Adrenal gland (tissue), 9 donors: ENCODE measurements at regions not wholly inside any gene's neighbourhood (a gene's known extent, or its start where the extent isn't known, plus 50 kb on each side); places are given as distances from the start of the nearest gene placed in this dataset.
"Not testable (repeated sequence)": the region's sequence is repeated elsewhere in the genome, so short reads cannot be mapped to it uniquely, and the experiment has no call there.

Source experiments
- DNase-seq, 7 donors: peaks; one replicate each; pipeline ENCODE4 v3.0.0-alpha.2; 2019 to 2020
- H3K27ac ChIP-seq, 5 donors: fragments of 200-600 bp; sonication (generic) in 4 of 5; 1 replicate in 3 of 5; 2 replicates in 2 of 5; pipeline versions ENCODE4 v1.5.1 to v1.8.0; 2016 to 2020; ENCODE audit warnings: mild to moderate bottlenecking in 1 of 5
- H3K27me3 ChIP-seq: fragments of 200-600 bp; 2 replicates; pipeline ENCODE4 v1.8.0; 2021
- H3K36me3 ChIP-seq, 2 donors: fragments of 200-600 bp; replicated peaks in 1 of 2; 1 replicate in 1 of 2; 2 replicates in 1 of 2; pipeline versions ENCODE4 v1.5.1 to v1.8.0; 2018 to 2022
- H3K4me1 ChIP-seq, 2 donors: fragments of 200-600 bp; replicated peaks in 1 of 2; 1 replicate in 1 of 2; 2 replicates in 1 of 2; pipeline versions ENCODE4 v1.5.1 to v1.8.0; 2018 to 2021
- H3K4me3 ChIP-seq, 4 donors: fragments of 200-600 bp; sonication (generic) in 3 of 4; one replicate each; pipeline ENCODE4 v1.5.1; 2016 to 2018
- H3K9me3 ChIP-seq, 3 donors: fragments of 200-600 bp; sonication (generic) in 1 of 3; replicated peaks in 1 of 3; 1 replicate in 2 of 3; 2 replicates in 1 of 3; pipeline versions ENCODE4 v1.5.1 to v1.8.0; 2016 to 2021
- CTCF ChIP-seq, 6 experiments: fragments of 450-650 bp in 4 of 6; fragments of 200-600 bp in 2 of 6; sonication (generic) in 1 of 6; IDR thresholded peaks; 1 replicate in 5 of 6; 2 replicates in 1 of 6; pipeline versions ENCODE4 v1.5.1 to v1.8.0; 2016 to 2021; ENCODE audit warnings: antibody characterized with exemption in 6 of 6, mild to moderate bottlenecking in 2 of 6, moderate library complexity in 1 of 6
- POLR2A ChIP-seq, 2 donors: fragments of 450-650 bp; IDR thresholded peaks; one replicate each; pipeline ENCODE4 v1.6.1; 2017; ENCODE audit warnings: antibody characterized with exemption in 2 of 2, mild to moderate bottlenecking in 2 of 2, moderate library complexity in 1 of 2
- WGBS, 4 donors: extraction: QIAGEN DNeasy Blood & Tissue Kit in 2 of 4; methylation state at CpG; one replicate each; pipeline versions ENCODE4 v1.1.5 to v1.1.7; 2013 to 2017; 5-methylcytosine and 5-hydroxymethylcytosine counted together
- intact Hi-C, 2 donors: fragments of 100-400 bp; cut with DNase I; formaldehyde crosslinking; loops; one replicate each; pipeline versions ENCODE4 v1.14.1 to v1.15.0; 2022 to 2023
- donor health status: healthy with polysubstance abuse.
- donor health status: Bipolar disorder and iron deficiency.
- donor health status: DM: yes; HTN: yes; CAD: no.
- donor health status: DM: no; HTN: no; CAD: no.
- donor health status: DM: no; HTN: no; CAD: no.

DNA sequence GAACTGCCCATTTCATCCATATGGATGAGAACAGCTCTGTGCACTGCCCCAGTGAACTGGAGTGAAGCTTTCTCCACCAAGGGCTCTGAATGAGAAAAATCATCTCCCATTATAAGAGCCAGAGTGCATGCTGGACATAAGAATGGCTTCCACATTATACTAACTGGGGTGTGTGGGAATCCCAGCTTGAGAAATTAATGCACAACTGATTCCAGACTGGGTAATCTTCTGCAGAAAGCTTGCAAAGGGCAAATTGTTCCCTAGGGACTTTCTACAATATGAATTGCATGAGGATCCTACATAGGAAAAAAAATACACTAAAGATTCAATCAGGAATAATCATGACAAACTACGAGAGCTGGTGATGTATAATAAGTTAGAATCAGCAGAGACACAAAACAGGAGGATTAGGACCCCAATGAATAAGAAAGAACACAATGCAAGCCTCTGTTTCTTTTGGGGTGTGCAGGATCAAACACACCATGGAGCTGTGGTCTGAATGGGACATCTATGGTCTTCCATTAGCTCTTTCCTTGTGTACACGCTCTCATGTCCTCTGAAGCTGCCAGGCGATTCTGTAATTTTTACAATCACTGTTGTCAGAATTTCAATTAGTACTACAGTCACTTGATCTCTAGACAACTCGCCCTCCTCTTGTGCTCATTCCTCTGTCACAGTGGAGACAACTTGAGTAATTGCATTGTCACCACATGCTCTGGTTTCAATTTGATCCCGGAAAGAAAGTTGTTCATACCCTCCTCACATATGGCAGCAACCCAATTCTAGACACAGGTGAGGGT, 1327.4 kb downstream of the GATA3 start:
- WGBS, 4 donors, result 62 to 69% (median 65%) methylated on average over 5 of the region's 5 CpGs

DNA sequence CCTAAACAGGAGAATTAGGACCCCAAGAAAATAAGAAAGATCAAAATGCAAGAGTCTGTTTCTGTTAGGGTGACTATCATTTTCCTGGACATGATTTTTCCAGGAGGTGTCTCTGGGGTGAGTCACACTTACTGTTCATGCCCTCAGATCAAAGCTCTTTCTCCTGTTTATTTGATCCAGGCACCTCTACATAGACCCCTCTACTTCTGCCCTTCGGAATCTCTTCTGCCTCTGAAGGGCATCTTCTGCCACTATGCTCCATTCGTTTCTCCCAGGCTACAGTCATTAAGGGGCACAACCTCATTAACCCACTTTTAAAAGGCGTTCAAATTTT, 1328.0 kb downstream of the GATA3 start:
- Histone ChIP-seq H3K27ac (no peak overlapping the region), H3K4me3 (no peak overlapping the region), H3K4me1 (no peaks in the 10 kb centered on the region), H3K9me3 (no peaks in the 10 kb centered on the region), H3K27me3 (no peaks in the 10 kb centered on the region), H3K36me3 (no peaks in the 10 kb centered on the region)
- intact Hi-C loops, result no loop called here
- no peak for TF ChIP-seq CTCF (IDR thresholded peaks at IDR 0.05)
- no peak for TF ChIP-seq POLR2A (IDR thresholded peaks at IDR 0.05)
- no peak for DNase-seq
- WGBS, 4 donors, result 63 to 73% (median 64%) methylated on average over 3 of the region's 3 CpGs

More for the DNA sequence above, 1327.4 kb downstream of the GATA3 start:
- Histone ChIP-seq H3K4me1 (no peaks in the 10 kb centered on the region), H3K36me3 (no peaks in the 10 kb centered on the region), H3K27me3 (no peaks in the 10 kb centered on the region), H3K4me3 (no peak overlapping the region), H3K9me3 (no peaks in the 10 kb centered on the region), H3K27ac (no peak overlapping the region)
- intact Hi-C loops, result no loop called here
- TF ChIP-seq POLR2A (IDR thresholded peaks at IDR 0.05) (no peak), CTCF (IDR thresholded peaks at IDR 0.05) (no peak)
- no peak for DNase-seq

DNA sequence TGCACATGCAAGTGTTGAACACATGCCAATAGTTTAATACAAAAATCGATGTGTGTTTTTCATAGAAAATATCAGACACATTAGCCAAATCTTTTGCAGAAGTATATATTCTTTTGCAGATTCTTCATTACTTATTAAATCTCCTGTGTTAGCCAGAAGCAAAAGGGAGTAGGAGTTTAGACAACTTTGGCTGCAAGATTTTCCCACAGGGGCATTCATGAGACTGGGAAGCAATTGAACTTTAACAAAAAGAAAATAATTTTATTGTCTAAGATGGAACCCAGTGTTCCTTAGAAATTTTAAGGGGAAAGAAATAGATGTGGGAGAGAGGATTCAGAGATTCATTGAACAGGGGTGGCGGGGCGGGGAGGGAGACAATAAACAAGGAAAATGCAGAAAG, 1336.0 kb downstream of the GATA3 start:
- Histone ChIP-seq H3K4me1 (no peaks in the 10 kb centered on the region), H3K27me3 (no peaks in the 10 kb centered on the region), H3K36me3 (no peaks in the 10 kb centered on the region), H3K4me3 (no peak overlapping the region), H3K27ac (no peak overlapping the region), H3K9me3 (no peaks in the 10 kb centered on the region)
- WGBS, 4 donors, result 84 to 89% (median 84%) methylated on average over 3 of the region's 3 CpGs
- intact Hi-C loops, result no loop called here
- DNase-seq, result no peak
- TF ChIP-seq POLR2A (IDR thresholded peaks at IDR 0.05) (no peak), CTCF (IDR thresholded peaks at IDR 0.05) (no peak)

- no peaks in the 10 kb centered on the region for H3K4me1 ChIP-seq
- no peak overlapping the region for H3K27ac ChIP-seq
- intact Hi-C loops, result no loop called here
- H3K9me3 ChIP-seq, result no peaks in the 10 kb centered on the region
- H3K27me3 ChIP-seq, result no peaks in the 10 kb centered on the region
- WGBS, 4 donors, result 65 to 82% (median 70%) methylated on average over 6 of the region's 6 CpGs
- DNase-seq, result no peak
- no peak overlapping the region for H3K4me3 ChIP-seq
- no peaks in the 10 kb centered on the region for H3K36me3 ChIP-seq
- TF ChIP-seq CTCF (IDR thresholded peaks at IDR 0.05), result no peak
- TF ChIP-seq POLR2A (IDR thresholded peaks at IDR 0.05), result no peak
Measured at GRCh38 chr10:9399275-9399983, 1344.9 kb downstream of the GATA3 start.

DNA sequence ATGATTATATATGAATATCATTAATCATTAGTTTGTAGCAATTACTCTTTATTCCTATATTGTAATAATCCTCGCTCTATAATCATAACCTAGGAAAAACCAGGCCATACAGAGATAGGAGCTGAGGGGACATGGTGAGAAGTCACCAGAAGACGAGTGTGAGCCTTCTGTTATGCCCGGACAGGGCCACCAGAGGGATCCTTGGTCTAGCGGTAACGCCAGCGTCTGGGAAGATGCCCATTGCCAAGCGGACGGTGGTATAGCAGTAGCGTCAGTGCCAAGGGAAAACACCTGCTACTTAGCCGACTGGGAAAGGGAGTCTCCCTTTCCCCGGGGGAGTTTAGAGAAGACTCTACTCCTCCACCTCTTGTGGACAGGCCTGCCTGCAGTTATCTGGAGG, 1347.6 kb downstream of the GATA3 start:
- WGBS, 4 donors, result 85 to 90% (median 87%) methylated on average over 11 of the region's 11 CpGs
- not testable (repeated sequence) for H3K9me3 ChIP-seq, DNase-seq

GRCh38 chr10:9402507-9403195, 1348.2 kb downstream of the GATA3 start:
- H3K27ac ChIP-seq, DNase-seq, H3K27me3 ChIP-seq, H3K4me1 ChIP-seq, H3K9me3 ChIP-seq, H3K36me3 ChIP-seq, intact Hi-C loops, H3K4me3 ChIP-seq: not testable (repeated sequence)
- 62 to 65% (median 64%) methylated on average over 9 of the region's 9 CpGs for WGBS, 4 donors

More for the DNA sequence above, 1347.6 kb downstream of the GATA3 start:
- H3K27ac ChIP-seq, intact Hi-C loops, H3K4me1 ChIP-seq, H3K36me3 ChIP-seq, H3K27me3 ChIP-seq, H3K4me3 ChIP-seq: not testable (repeated sequence)

DNA sequence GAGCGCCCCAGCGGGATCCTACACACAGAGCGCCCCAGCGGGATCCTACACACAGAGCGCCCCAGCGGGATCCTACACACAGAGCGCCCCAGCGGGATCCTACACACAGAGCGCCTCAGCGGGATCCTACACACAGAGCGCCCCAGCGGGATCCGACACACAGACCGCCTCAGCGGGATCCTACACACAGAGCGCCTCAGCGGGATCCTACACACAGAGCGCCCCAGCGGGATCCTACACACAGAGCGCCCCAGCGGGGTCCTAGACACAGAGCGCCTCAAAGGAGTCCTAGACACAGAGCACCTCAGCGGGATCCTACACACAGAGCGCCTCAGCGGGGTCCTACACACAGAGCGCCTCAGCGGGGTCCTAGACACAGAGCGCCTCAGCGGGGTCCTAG, 1352.7 kb downstream of the GATA3 start:
- H3K27ac ChIP-seq, H3K36me3 ChIP-seq, DNase-seq, H3K27me3 ChIP-seq, H3K9me3 ChIP-seq, intact Hi-C loops, H3K4me1 ChIP-seq, H3K4me3 ChIP-seq: not testable (repeated sequence)
- 93 to 95% (median 95%) methylated on average over 29 of the region's 29 CpGs for WGBS, 4 donors
